ENCODE measurements at regions not wholly inside any gene's neighbourhood (a gene's known extent, or its start where the extent isn't known, plus 50 kb on each side); places are given as distances from the start of the nearest gene placed in this dataset.
"Not testable (repeated sequence)": the region's sequence is repeated elsewhere in the genome, so short reads cannot be mapped to it uniquely, and the experiment has no call there.

DNA sequence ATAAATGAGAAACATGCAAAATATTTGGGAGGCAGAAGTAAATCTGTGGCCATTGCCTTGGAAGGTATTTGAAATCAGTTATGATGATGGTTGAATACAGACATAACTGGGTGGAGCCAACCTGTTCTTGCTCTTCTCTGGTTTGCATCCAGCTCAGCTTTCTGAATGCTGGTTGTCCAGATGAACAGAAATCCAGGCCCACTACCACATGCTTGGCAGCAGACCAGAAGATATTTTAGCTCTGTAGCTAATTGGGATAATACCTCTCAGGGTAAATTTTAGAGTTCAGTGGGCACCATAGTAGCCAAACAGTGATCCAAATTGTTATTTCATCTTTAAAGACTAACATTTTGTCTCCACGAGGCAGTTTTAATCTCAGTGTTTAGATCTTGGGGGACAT, 308.3 kb downstream of the RAB38 start:
- no peaks in the 10 kb centered on the region for H3K9me3 Mint-ChIP-seq
- H3K4me1 Mint-ChIP-seq, result no peaks in the 10 kb centered on the region
- no peak overlapping the region for H3K27ac Mint-ChIP-seq
- no peak overlapping the region for H3K4me3 Mint-ChIP-seq
- ATAC-seq, result no peak
- no peak for DNase-seq (ENCODE audit: low spot score in 2 of 2)
- H3K36me3 Mint-ChIP-seq, result no peaks in the 10 kb centered on the region

DNA sequence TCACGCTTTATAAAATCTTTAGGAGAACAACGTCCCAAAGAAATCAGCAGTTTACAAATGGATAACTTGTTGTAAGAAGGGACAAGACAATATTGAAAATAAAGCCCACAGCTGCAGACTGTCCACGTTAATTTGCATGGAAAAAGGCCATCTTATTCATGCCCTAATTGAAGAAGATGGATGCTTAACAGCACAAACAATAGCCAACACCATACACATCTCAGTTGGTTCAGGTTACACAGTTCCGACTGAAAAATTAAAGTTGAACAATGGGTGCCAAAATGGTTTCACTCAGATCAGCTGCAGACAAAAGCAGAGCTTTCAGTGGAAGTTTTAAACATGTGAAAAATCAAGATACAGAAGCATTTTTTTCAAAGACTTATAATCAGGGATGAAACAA, 314.2 kb downstream of the RAB38 start:
- Mint-ChIP-seq H3K4me3 (no peak overlapping the region), H3K36me3 (no peaks in the 10 kb centered on the region), H3K4me1 (no peaks in the 10 kb centered on the region), H3K9me3 (no peaks in the 10 kb centered on the region), H3K27ac (no peak overlapping the region)
- ATAC-seq (no peak), DNase-seq (ENCODE audit: low spot score in 2 of 2) (no peak)

DNA sequence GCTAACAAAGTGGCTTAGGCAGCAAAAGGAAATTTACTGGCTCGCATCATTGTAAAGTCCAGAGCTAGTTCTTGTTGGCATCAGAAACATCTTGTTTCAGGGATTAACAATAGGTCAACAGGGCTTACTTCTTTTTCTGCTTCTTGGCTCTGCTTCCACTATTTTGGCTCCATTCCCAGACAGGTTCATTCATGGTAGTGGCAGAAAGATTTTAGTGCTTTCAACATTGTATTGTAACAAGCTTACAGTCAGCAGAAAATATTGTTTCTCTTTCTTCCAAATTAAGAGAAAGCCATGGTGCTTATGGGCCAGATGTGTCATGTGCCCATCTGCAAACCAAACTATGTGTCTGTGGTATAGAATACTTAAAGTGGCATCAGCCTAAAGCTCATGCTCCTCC, 315.6 kb downstream of the RAB38 start:
- Mint-ChIP-seq H3K36me3 (no peaks in the 10 kb centered on the region), H3K9me3 (no peaks in the 10 kb centered on the region), H3K27ac (no peak overlapping the region), H3K4me1 (no peaks in the 10 kb centered on the region), H3K4me3 (no peak overlapping the region)
- DNase-seq (ENCODE audit: low spot score in 2 of 2), result no peak
- ATAC-seq, result no peak

DNA sequence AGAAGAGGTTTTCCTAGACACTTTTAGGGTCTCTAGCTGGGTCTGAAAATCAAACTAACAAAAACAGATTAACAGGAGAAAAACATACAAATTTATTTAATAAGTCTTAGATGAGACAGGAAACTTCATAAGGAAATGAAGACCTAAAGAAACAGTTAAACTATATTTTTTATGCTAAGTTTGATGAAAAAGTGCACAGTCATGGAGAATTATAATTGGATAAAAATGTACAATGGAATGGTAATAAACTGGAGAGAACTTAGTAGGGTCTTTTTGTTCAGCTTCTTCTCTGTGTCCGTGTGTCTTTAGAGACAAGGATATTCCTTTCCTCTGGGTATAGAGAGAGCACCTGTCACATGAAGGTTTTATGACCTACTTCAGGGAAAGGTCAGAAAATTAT, 323.4 kb downstream of the RAB38 start:
- no peak overlapping the region for H3K27ac Mint-ChIP-seq
- H3K36me3 Mint-ChIP-seq, result no peaks in the 10 kb centered on the region
- H3K4me3 Mint-ChIP-seq, result no peak overlapping the region
- peaks cover 5% of the 10 kb centered on the region for H3K9me3 Mint-ChIP-seq
- ATAC-seq (no peak), DNase-seq (ENCODE audit: low spot score in 2 of 2) (no peak)
- no peaks in the 10 kb centered on the region for H3K4me1 Mint-ChIP-seq

DNA sequence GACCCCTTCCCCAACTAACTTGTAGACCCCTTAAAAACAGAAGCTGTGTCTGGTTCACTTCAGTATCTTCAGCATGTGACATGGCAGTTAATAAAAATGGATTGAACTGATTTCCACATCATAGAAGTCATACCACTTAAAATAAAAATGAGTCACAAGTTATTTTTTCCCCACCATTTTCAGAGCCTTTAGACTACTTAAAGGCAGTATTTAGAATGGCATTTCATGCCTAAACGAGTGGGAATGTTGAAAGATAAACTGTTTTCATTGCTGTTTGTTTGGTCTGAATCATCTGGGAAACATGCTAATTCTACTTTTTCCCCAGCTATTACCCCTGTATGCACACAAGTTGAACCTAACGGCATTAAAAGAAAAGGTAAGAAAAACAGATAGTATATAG, 324.0 kb downstream of the RAB38 start:
- ATAC-seq (no peak), DNase-seq (ENCODE audit: low spot score in 2 of 2) (no peak)
- no peaks in the 10 kb centered on the region for H3K36me3 Mint-ChIP-seq
- no peak overlapping the region for H3K4me3 Mint-ChIP-seq
- no peaks in the 10 kb centered on the region for H3K4me1 Mint-ChIP-seq
- no peak overlapping the region for H3K27ac Mint-ChIP-seq
- H3K9me3 Mint-ChIP-seq, result peaks cover 5% of the 10 kb centered on the region

DNA sequence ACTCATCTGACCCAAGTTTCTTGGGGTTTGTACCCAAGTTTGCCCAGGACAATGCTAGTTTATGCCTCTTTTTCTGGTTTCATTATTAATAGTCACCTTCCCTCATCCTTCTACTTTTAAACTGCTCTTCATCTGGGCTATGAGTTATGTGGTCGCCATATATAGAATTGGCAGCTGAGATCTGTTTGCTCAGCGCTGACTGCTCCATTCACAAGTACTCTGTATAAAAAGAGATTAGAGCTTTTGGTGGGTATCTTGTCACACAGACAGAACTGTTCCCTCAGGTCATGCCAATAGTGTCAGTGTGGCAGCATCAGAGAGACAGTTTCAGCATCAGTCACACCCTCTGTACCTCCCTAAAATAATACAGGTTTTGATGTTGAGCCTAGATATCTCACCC, 326.0 kb downstream of the RAB38 start:
- H3K4me3 Mint-ChIP-seq, result no peak overlapping the region
- no peaks in the 10 kb centered on the region for H3K36me3 Mint-ChIP-seq
- no peak for ATAC-seq
- no peaks in the 10 kb centered on the region for H3K4me1 Mint-ChIP-seq
- H3K27ac Mint-ChIP-seq, result no peak overlapping the region
- peaks cover 5% of the 10 kb centered on the region for H3K9me3 Mint-ChIP-seq
- DNase-seq (ENCODE audit: low spot score in 2 of 2), result no peak

DNA sequence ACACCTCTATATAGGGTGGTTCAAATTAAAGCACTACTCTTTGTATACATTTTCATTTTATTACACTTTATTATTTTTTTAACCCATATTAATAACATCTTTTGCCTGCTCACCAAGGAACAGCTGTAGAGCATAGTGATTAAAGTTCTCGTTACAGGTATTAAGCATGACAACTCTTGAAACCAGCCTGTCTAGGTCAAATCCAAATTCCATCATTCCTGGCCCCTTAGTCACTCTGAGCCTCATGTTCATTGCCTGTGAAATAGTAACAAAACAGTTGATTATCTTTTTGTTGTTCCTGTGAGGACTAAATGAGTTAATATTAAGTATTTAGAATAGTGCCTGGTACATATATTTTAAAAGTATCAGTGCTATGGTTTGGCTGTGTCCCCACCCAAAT, 334.5 kb downstream of the RAB38 start:
- Mint-ChIP-seq H3K4me3 (no peak overlapping the region), H3K4me1 (no peaks in the 10 kb centered on the region), H3K9me3 (peaks cover 8% of the 10 kb centered on the region), H3K36me3 (no peaks in the 10 kb centered on the region), H3K27ac (no peak overlapping the region)
- no peak for DNase-seq (ENCODE audit: low spot score in 2 of 2)
- ATAC-seq, result no peak

DNA sequence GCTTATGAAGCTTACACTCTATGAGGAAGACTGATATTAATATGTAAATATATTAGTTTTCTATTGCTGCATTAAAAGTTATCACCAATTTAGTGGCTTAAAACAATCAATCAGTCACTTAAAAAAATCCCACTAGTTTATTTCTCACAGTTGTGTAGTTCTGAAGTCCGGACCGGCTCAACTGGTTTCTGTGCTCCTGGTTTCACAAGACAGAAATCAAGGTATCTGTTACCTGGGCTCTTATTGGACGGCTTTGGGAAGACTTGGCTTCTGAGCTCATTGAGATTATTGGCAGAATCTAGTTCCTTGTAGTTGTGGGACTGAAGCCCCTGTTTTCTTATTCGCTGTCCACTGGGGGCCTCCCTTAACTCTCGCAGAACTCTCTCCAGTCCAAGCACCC, 343.0 kb downstream of the RAB38 start:
- H3K4me3 Mint-ChIP-seq, result no peak overlapping the region
- H3K36me3 Mint-ChIP-seq, result no peaks in the 10 kb centered on the region
- peaks cover 5% of the 10 kb centered on the region for H3K9me3 Mint-ChIP-seq
- H3K4me1 Mint-ChIP-seq, result no peaks in the 10 kb centered on the region
- no peak for DNase-seq (ENCODE audit: low spot score in 2 of 2)
- H3K27ac Mint-ChIP-seq, result no peak overlapping the region
- ATAC-seq, result no peak

DNA sequence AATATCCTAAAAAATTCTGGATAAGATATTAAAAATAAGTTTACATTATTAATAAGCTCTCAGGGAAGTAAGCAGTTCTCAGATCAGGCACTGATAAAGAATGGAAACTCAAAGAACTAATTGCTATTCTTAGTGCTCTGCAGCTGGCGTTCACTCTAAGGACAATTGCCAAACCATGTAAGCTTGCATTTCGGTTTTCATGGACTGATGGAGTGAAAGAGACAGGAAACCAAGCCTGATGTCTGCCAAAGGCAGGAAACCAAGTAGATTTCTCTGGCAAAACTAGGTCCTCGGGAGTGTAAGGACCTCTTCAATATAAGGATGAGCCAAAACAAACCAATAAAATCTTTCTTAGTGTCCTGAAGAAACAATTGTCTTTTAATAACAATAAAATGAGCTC, 355.2 kb downstream of the RAB38 start:
- ATAC-seq (no peak), DNase-seq (ENCODE audit: low spot score in 2 of 2) (no peak)
- Mint-ChIP-seq H3K9me3 (peaks cover 9% of the 10 kb centered on the region), H3K27ac (no peak overlapping the region), H3K36me3 (no peaks in the 10 kb centered on the region), H3K4me1 (no peaks in the 10 kb centered on the region), H3K4me3 (no peak overlapping the region)

DNA sequence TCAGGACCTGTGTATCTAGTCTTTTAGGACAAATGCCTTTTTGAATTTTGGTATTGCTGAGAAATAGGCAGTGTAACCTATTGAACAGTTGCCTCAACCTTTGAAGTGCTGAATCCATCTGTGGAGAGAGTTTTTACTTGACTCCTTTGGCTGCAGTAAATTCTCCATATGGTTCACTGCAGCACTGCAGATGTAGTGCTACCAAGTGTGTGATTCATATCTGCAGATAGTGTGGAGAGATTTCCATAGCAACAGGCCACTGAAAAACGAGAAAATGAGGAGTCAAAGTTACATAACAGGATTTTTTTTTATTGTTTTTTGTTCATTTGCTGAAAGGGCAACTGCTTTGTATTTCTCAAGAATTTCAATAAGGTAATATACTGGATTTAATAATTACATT, 356.1 kb downstream of the RAB38 start:
- H3K4me3 Mint-ChIP-seq, result no peak overlapping the region
- no peak for ATAC-seq
- no peaks in the 10 kb centered on the region for H3K4me1 Mint-ChIP-seq
- H3K27ac Mint-ChIP-seq, result no peak overlapping the region
- peaks cover 7% of the 10 kb centered on the region for H3K9me3 Mint-ChIP-seq
- no peak for DNase-seq (ENCODE audit: low spot score in 2 of 2)
- no peaks in the 10 kb centered on the region for H3K36me3 Mint-ChIP-seq

DNA sequence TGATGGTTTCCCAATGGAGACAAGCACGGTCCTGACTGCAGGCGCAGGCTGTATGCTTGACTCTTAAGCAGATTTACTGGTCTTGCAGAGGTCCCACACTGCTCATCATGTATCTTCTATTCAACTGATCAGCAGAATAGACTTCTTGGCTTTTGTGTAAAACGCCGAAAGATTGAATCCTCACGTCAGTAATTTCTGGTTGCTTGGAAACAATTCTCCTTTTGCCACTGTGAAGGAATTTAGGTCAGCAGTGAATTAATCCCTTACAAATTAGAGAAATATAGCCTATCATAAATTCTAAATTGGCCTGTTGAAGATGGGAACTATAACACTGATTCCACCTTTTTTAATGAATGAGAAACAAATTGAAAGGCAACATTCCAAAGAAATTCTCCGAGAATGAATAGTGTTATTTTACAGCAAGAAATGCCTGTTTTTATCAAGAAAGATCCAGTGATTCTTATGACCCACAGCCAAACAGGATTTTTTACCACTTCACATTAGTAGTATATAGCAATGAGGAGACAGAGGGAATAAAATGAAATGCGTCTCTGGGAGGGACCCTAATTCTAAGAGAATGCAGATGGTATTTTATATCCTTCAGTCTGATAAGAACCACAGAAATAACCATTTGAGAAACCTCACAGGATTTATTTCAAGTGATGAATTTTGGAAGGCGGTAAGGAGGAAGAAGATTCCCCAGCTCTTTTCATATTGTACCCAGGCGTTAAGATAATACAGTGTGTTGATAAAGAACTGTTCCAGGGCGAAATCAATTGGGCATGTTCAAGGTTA, 362.5 kb downstream of the RAB38 start:
- Mint-ChIP-seq H3K9me3 (peaks cover 6% of the 10 kb centered on the region), H3K36me3 (no peaks in the 10 kb centered on the region), H3K4me3 (no peak overlapping the region), H3K27ac (no peak overlapping the region), H3K4me1 (no peaks in the 10 kb centered on the region)
- ATAC-seq (no peak), DNase-seq (ENCODE audit: low spot score in 2 of 2) (no peak)

DNA sequence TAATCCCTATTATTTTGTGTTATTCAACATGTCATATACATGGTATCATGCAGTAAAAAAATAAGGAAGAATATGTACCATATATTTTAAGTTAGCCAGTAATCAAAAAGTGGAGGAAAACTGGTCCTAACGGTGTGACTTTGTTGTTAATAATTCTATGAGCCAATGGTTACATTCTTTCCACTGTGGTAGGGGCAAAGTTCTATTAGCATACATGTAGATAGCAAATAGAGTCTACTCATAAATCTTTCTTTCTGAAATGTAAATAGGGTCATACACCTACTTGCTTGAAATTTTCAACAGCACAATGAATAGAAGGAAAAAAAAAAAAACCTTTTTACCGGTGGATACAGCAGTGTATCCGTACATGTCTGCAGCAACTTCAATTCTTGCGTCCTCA, 364.8 kb downstream of the RAB38 start:
- ATAC-seq (no peak), DNase-seq (ENCODE audit: low spot score in 2 of 2) (no peak)
- Mint-ChIP-seq H3K4me1 (no peaks in the 10 kb centered on the region), H3K9me3 (peaks cover 6% of the 10 kb centered on the region), H3K27ac (no peak overlapping the region), H3K36me3 (no peaks in the 10 kb centered on the region), H3K4me3 (no peak overlapping the region)

DNA sequence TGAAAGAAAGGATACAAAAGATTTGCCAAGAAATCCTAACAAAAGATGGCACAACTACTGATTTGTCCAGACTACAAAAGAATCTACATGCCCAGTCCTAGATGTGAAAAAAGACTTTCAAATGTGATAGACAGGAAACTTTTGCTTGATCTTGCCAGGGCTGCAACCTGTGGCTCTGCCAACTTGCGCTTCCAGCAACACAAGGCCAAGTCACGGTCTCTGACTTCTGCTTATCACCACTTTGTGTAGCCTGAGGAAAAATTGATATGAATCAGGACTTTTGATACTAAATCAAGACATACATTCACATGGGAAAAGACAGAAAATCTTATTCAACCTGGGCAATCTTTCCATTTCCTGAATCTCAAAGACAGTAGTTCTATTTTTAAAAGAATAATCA, 366.0 kb downstream of the RAB38 start:
- ATAC-seq (no peak), DNase-seq (ENCODE audit: low spot score in 2 of 2) (no peak)
- Mint-ChIP-seq H3K9me3 (peaks cover 3% of the 10 kb centered on the region), H3K27ac (no peak overlapping the region), H3K36me3 (no peaks in the 10 kb centered on the region), H3K4me1 (no peaks in the 10 kb centered on the region), H3K4me3 (no peak overlapping the region)

DNA sequence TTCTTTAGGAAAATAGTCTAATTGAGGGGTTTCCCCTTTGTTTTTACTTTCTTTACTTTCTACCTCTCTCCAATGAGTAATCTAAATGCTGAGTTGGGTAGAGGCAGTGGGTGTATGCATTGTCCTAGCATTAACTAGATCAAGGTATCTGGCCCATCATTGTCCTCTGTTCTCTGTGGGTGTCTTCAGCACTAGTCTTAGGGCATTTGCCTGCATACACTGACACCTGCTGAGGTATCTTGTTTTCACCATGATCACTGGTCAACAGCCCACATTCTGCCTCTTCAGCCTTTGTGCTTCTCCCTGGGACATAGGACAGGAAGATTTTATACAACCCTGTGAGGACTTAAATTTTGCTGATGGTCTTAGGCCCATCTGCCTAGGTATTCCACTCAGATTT, 371.1 kb downstream of the RAB38 start:
- H3K9me3 Mint-ChIP-seq, result peaks cover 4% of the 10 kb centered on the region
- ATAC-seq (no peak), DNase-seq (ENCODE audit: low spot score in 2 of 2) (no peak)
- no peaks in the 10 kb centered on the region for H3K36me3 Mint-ChIP-seq
- H3K27ac Mint-ChIP-seq, result no peak overlapping the region
- no peaks in the 10 kb centered on the region for H3K4me1 Mint-ChIP-seq
- H3K4me3 Mint-ChIP-seq, result no peak overlapping the region

DNA sequence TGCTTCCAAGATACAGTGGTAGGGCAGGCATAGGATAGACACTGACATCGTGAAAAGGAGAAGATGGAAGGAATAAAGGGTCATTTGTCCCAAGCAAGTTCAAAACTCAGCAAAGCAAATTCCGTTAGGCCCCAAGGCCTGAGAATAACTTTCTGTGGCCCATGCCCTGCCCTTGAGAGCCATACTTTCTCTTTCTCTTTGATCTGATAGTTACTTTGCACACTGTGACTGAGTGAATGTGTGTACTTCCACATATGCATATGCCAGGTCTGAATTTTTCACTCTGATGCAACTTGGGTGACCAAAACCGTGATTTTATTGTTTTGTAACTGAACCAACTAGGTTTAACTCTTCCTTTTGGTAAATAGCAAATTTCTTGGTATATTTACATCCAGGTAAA, 371.5 kb downstream of the RAB38 start:
- Mint-ChIP-seq H3K27ac (no peak overlapping the region), H3K36me3 (no peaks in the 10 kb centered on the region), H3K9me3 (peaks cover 4% of the 10 kb centered on the region), H3K4me3 (no peak overlapping the region), H3K4me1 (no peaks in the 10 kb centered on the region)
- DNase-seq (ENCODE audit: low spot score in 2 of 2) (no peak), ATAC-seq (no peak)

DNA sequence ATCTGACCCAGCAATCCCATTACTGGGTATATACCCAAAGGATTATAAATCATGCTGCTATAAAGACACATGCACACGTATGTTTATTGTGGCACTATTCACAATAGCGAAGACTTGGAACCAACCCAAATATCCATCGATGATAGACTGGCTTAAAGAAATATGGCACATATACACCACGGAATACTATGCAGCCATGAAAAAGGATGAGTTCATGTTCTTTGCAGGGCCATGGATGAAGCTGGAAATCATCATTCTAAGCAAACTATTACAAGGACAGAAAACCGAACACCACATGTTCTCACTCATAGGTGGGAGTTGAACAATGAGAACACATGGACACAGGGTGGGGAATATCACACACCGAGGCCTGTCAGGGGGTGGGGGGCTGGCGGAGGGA, 390.4 kb downstream of the RAB38 start:
- not testable (repeated sequence) for H3K4me3 Mint-ChIP-seq; H3K4me1 Mint-ChIP-seq; DNase-seq (ENCODE audit: low spot score in 2 of 2); H3K36me3 Mint-ChIP-seq; ATAC-seq; H3K27ac Mint-ChIP-seq
- H3K9me3 Mint-ChIP-seq, result peaks cover 14% of the 10 kb centered on the region

DNA sequence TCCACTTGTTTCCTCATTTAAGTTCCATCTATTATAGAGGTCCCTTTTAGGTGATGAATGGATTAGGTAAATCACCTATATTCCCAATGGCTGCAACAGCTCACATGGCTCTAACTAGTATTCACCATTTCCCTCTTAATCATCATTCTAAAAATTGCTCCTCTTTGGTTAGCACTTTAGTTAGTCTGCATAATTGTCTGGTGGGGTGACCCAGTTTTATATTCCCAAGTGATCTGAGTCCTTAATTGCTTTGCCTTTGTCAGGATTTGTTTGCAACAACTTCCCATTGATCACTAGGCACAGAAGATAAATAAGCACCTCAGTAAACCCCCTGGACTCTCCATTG, 395.2 kb downstream of the RAB38 start:
- ATAC-seq (no peak), DNase-seq (ENCODE audit: low spot score in 2 of 2) (no peak)
- Mint-ChIP-seq H3K36me3 (no peaks in the 10 kb centered on the region), H3K27ac (no peak overlapping the region), H3K4me1 (no peaks in the 10 kb centered on the region), H3K9me3 (peaks cover 9% of the 10 kb centered on the region), H3K4me3 (no peak overlapping the region)

All from stimulated activated effector memory CD8-positive, alpha-beta T cell treated with anti-CD3 and anti-CD28 coated beads, Interleukin-12 subunit alpha, Interleukin-12 subunit beta, amount 100 ng/mL, for 72 hours (primary cell).